ENCODE measurements at regions not wholly inside any gene's neighbourhood (a gene's known extent, or its start where the extent isn't known, plus 50 kb on each side); places are given as distances from the start of the nearest gene placed in this dataset.

- TF ChIP-seq CEBPZ (IDR thresholded peaks at IDR 0.05; ENCODE audit: low read depth, low read length) (no peak), ZBTB40 (IDR thresholded peaks at IDR 0.05; ENCODE audit: borderline replicate concordance) (no peak), WRNIP1 (IDR thresholded peaks at IDR 0.05; ENCODE audit: borderline replicate concordance, low read depth, low read length) (no peak), E2F4 (IDR thresholded peaks at IDR 0.05; ENCODE audit: low read depth, low read length) (no peak), SKIL (IDR thresholded peaks at IDR 0.05; ENCODE audit: low read depth, poor library complexity, severe bottlenecking) (no peak), KDM1A (IDR thresholded peaks at IDR 0.05; ENCODE audit: borderline replicate concordance) (no peak)
Measured at GRCh38 chr12:126905752-126906151, 1361.2 kb upstream of the TMEM132C start (continued).
